K562 (cell line): ENCODE measurements at regions not wholly inside any gene's neighbourhood (a gene's known extent, or its start where the extent isn't known, plus 50 kb on each side); places are given as distances from the start of the nearest gene placed in this dataset.

Experiments
- ATAC-seq: fragments of 200-7000 bp; cut with Tn5 transposase; 3 replicates; pipeline ENCODE4 v1.9.1; 2020; ENCODE audit warnings: moderate library complexity
- BruUV-seq: library from RNA; stranded (reverse); fragments of 400-500 nt; replicated peaks from 2 replicates; lab custom pipeline; 2021; lab: Mats Ljungman, UMichigan
- CTCF ChIA-PET: fragments of 300-600 bp; formaldehyde crosslinking; extraction: SDS; loops from one replicate; lab custom pipeline; 2021; ENCODE audit warnings: low intra/inter-chr PET ratio; lab: Yijun Ruan, JAX
- POLR2A ChIA-PET: fragments of 300-600, 350-650 bp; sonication (Branson Sonifier 250); formaldehyde crosslinking; extraction: SDS; loops from one replicate; lab custom pipeline; 2021; ENCODE audit warnings: antibody characterized with exemption, inconsistent platforms; lab: Yijun Ruan, JAX
- DNase-seq, 4 experiments: peaks; one replicate each; pipeline versions ENCODE4 v3.0.0 to v3.0.0-alpha.2; 2011 to 2018; ENCODE audit warnings: low spot score in 3 of 4, mixed read lengths in 3 of 4; ENCODE audit errors: extremely low read depth in 1 of 4
- FAIRE-seq: peaks from 2 replicates; lab custom pipeline; 2011; peaks lifted over from hg19 to GRCh38; lab: Jason Lieb, UNC
- H2AFZ ChIP-seq: 2 replicates; pipeline ENCODE4 v1.6.0; 2011; ENCODE audit warnings: low read depth, low read length, control low read depth, inconsistent platforms
- H3K27ac ChIP-seq: fragments of 200-600 bp; 3 replicates; pipeline ENCODE4 v1.8.0; 2011; ENCODE audit warnings: low read depth, mild to moderate bottlenecking, control low read depth, inconsistent platforms, low read length, moderate library complexity, mixed read lengths; ENCODE audit errors: extremely low read depth
- H3K27me3 ChIP-seq, 2 experiments: fragments of 300-600 bp in 1 of 2; 2 replicates in 1 of 2; 3 replicates in 1 of 2; pipeline versions ENCODE4 v1.6.0 to v1.8.0; 2011; ENCODE audit warnings: inconsistent platforms in 2 of 2, low read length in 2 of 2, mild to moderate bottlenecking in 1 of 2, mixed read lengths in 1 of 2, moderate library complexity in 1 of 2; ENCODE audit not compliant: control insufficient read depth in 2 of 2, insufficient read depth in 2 of 2
- H3K36me3 ChIP-seq: fragments of 300-600 bp; 3 replicates; pipeline ENCODE4 v1.8.0; 2011; ENCODE audit warnings: mild to moderate bottlenecking, low read length, inconsistent platforms; ENCODE audit not compliant: control insufficient read depth, insufficient read depth
- H3K4me1 ChIP-seq, 2 experiments: fragments of 200-600 bp in 1 of 2; replicated peaks in 1 of 2; 2 replicates in 1 of 2; 3 replicates in 1 of 2; pipeline versions ENCODE4 v1.5.1 to v1.8.0; 2011; ENCODE audit warnings: inconsistent platforms in 2 of 2, low read length in 2 of 2, mild to moderate bottlenecking in 1 of 2, mixed read lengths in 1 of 2, moderate library complexity in 1 of 2; ENCODE audit not compliant: control insufficient read depth in 2 of 2, insufficient read depth in 2 of 2
- H3K4me2 ChIP-seq: 2 replicates; pipeline ENCODE4 v1.6.1; 2011; ENCODE audit warnings: low read length, control low read depth, inconsistent platforms, mixed read lengths; ENCODE audit not compliant: insufficient read depth
- H3K4me3 ChIP-seq: fragments of 200-600 bp; sonication (generic), shearing (Covaris generic); 2 replicates; pipeline ENCODE4 v1.5.1; 2016; ENCODE audit warnings: control low read depth, inconsistent platforms
- H3K79me2 ChIP-seq: fragments of 200-600 bp; 3 replicates; pipeline ENCODE4 v1.8.0; 2011; ENCODE audit warnings: low read length, inconsistent platforms; ENCODE audit not compliant: control insufficient read depth, insufficient read depth
- H3K9ac ChIP-seq, 2 experiments: 2 replicates each; pipeline versions ENCODE4 v1.6.0 to v1.6.1; 2011; ENCODE audit warnings: low read depth in 2 of 2, low read length in 2 of 2, control low read depth in 1 of 2, inconsistent platforms in 1 of 2, mild to moderate bottlenecking in 1 of 2, mixed read lengths in 1 of 2; ENCODE audit not compliant: insufficient read depth in 1 of 2
- H3K9me1 ChIP-seq: one replicate; pipeline ENCODE4 v1.6.0; 2011; ENCODE audit warnings: inconsistent platforms, mild to moderate bottlenecking, low read length, moderate library complexity; ENCODE audit not compliant: control insufficient read depth, insufficient read depth
- H3K9me3 ChIP-seq: replicated peaks from 2 replicates; pipeline ENCODE4 v1.5.1; 2011; ENCODE audit warnings: low read depth, low read length, inconsistent platforms; ENCODE audit not compliant: control insufficient read depth, insufficient read depth
- H4K20me1 ChIP-seq: replicated peaks from 2 replicates; pipeline ENCODE4 v1.6.1; 2011; ENCODE audit warnings: low read length, inconsistent platforms, mixed read lengths; ENCODE audit not compliant: control insufficient read depth, insufficient read depth
- MEF2D ChIP-seq: conservative IDR thresholded peaks from 2 replicates; pipeline ENCODE4 v1.6.1; 2016; ENCODE audit warnings: low read depth, missing genetic modification characterization, missing compliant biosample characterization
- SFPQ ChIP-seq: fragments of 200-400 bp; formaldehyde crosslinking; IDR thresholded peaks from 2 replicates; pipeline ENCODE4 v1.6.1; 2017; ENCODE audit warnings: mild to moderate bottlenecking, low read depth, low read length, moderate library complexity
- STAT6 ChIP-seq: sonication (generic); formaldehyde crosslinking; IDR thresholded peaks from 2 replicates; pipeline ENCODE4 v1.8.1; 2023; ENCODE audit warnings: mild to moderate bottlenecking, missing genetic modification reagents
- ZNF609 ChIP-seq: sonication (generic); formaldehyde crosslinking; IDR thresholded peaks from 2 replicates; pipeline ENCODE4 v1.8.1; 2023; ENCODE audit warnings: missing genetic modification reagents, mild to moderate bottlenecking, borderline replicate concordance
- WGBS: fragments of 100-300 bp; shearing (Covaris generic); methylation state at CpG from one replicate; pipeline ENCODE4 v1.1.6; 2016; ENCODE audit warnings: low coverage, mixed read lengths; ENCODE audit not compliant: insufficient coverage; ENCODE audit errors: missing lambda C conversion rate; 5-methylcytosine and 5-hydroxymethylcytosine counted together
- in situ Hi-C: fragments of 300-500 bp; cut with MboI; formaldehyde crosslinking; loops from 4 replicates; pipeline ENCODE4 v1.15.0; 2018; ENCODE audit warnings: inconsistent platforms, mixed read lengths
- intact Hi-C: fragments of 100-400 bp; cut with micrococcal nuclease; formaldehyde crosslinking; loops from 2 replicates; pipeline ENCODE4 v1.14.2; 2022

GRCh38 chr22:49100316-49100715 is 727.4 kb downstream of the BRD1 start:
- no peaks in the 10 kb centered on the region for H3K9me1 ChIP-seq
- H4K20me1 ChIP-seq, result no peaks in the 10 kb centered on the region; the same call in 1 of the 2 replicates
- H3K36me3 ChIP-seq, result no peaks in the 10 kb centered on the region
- DNase-seq (no peak), ATAC-seq (no peak), FAIRE-seq (no peak)
- intact Hi-C loops (no loop called here), in situ Hi-C loops (no loop called here)
- peaks cover 2 to 52% of the 10 kb centered on the region in 2 experiments; a peak in 3 of 5 replicates for H3K27me3 ChIP-seq
- CTCF ChIA-PET, result no interaction called here
- BruUV-seq, result no TSS peak
- no peaks in the 10 kb centered on the region for H3K79me2 ChIP-seq
- no peak overlapping the region for H2AFZ ChIP-seq
- H3K4me1 ChIP-seq, result no peaks in the 10 kb centered on the region
- WGBS, result 5% methylated on average over 4 of the region's 9 CpGs
- no peaks in the 10 kb centered on the region for H3K9me3 ChIP-seq
- no peak overlapping the region for H3K9ac ChIP-seq
- POLR2A ChIA-PET, result interaction anchor here (0.6 kb wide), 1 partner anchor 317 kb away, joined by 3 read pairs; no protein-coding TSS in a partner anchor
- no peak overlapping the region for H3K4me2 ChIP-seq
- H3K4me3 ChIP-seq, result no peak overlapping the region
- no peak overlapping the region for H3K27ac ChIP-seq
- no peak for TF ChIP-seq SFPQ
- TF ChIP-seq ZNF609 (CRISPR knock-in tag), result no peak
- no peak for TF ChIP-seq STAT6 (CRISPR knock-in tag)
- no peak for TF ChIP-seq MEF2D (tag)
